ENCODE measurements at regions not wholly inside any gene's neighbourhood (a gene's known extent, or its start where the extent isn't known, plus 50 kb on each side); places are given as distances from the start of the nearest gene placed in this dataset.

DNA sequence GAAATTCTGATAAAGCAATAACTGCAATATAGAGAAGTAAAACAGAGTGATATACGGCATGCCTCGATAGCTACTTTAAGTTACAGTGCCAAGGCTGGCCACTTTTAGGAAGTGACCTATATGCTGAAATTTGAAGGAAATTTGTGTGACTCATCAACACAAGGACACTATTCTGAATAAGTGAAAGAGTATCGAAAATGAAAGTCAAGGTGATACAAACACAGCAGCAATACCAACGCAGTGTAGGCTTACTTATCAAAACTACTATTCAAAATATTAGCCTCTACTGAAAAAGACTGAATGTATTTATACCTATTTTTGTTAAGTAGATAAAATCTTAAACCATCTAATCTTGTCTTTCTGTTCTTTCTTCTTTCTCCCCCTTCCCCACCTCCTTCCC lies 459.9 kb upstream of the GNPDA2 start:
- dilution Hi-C loops (cut with HindIII; ENCODE audit: low sequenced_read_pairs, unreplicated experiment) (no loop called here), in situ Hi-C loops (cut with MboI; ENCODE audit: low sequenced_read_pairs) (no loop called here), intact Hi-C loops (cut with micrococcal nuclease) (no loop called here)
- CTCF ChIA-PET, result no interaction called here
- no peak for DNase-seq
- Histone ChIP-seq H3K4me1 (ENCODE audit: control insufficient read depth, insufficient read depth, low read length) (no peaks in the 10 kb centered on the region), H2AFZ (replicated peaks; ENCODE audit: low read length, poor library complexity) (no peak overlapping the region), H3K9me1 (ENCODE audit: insufficient read depth, low read length) (no peaks in the 10 kb centered on the region), H3K79me1 (ENCODE audit: low read depth in 1 of 2, low read length in 2 of 2) (no peaks in the 10 kb centered on the region), H2AK9ac (replicated peaks; ENCODE audit: low read depth, low read length, poor library complexity) (no peak overlapping the region), H2AK5ac (ENCODE audit: low read depth, low read length) (no peak overlapping the region), H3K4ac (ENCODE audit: low read depth, low read length) (no peak overlapping the region), H3K9me3 (ENCODE audit: control insufficient read depth, insufficient read depth, low read length) (no peaks in the 10 kb centered on the region), H4K91ac (ENCODE audit: insufficient read depth, low read depth, low read length) (no peak overlapping the region), H3K36me3 (ENCODE audit: control insufficient read depth, insufficient read depth, low read length) (no peaks in the 10 kb centered on the region), H3K27me3 (ENCODE audit: control insufficient read depth, insufficient read depth, low read length) (no peaks in the 10 kb centered on the region), H2BK15ac (ENCODE audit: low read depth, low read length) (no peak overlapping the region), H3K56ac (ENCODE audit: extremely low read depth, insufficient read depth, low read length) (no peak overlapping the region), H3K27ac (ENCODE audit: insufficient read depth, low read length) (no peak overlapping the region), H4K8ac (ENCODE audit: low read depth in 2 of 2, low read length in 2 of 2) (no peak overlapping the region), H4K5ac (ENCODE audit: low read depth, low read length) (no peak overlapping the region), H3K4me3 (ENCODE audit: insufficient read depth, low read depth, low read length) (no peak overlapping the region), H2BK5ac (ENCODE audit: low read depth, low read length, poor library complexity, severe bottlenecking) (no peak overlapping the region), H3K14ac (replicated peaks; ENCODE audit: low read depth, low read length) (no peak overlapping the region), H2BK20ac (ENCODE audit: low read depth, low read length) (no peak overlapping the region), H2BK120ac (ENCODE audit: low read depth, low read length) (no peak overlapping the region), H3K18ac (ENCODE audit: low read depth, low read length) (no peak overlapping the region), H3K4me2 (ENCODE audit: low read depth, low read length) (no peak overlapping the region), H3K23ac (ENCODE audit: low read depth, low read length) (no peak overlapping the region), H4K20me1 (ENCODE audit: insufficient read depth, low read length) (no peaks in the 10 kb centered on the region), H3K9ac (ENCODE audit: low read depth, low read length) (no peak overlapping the region)
- BruUV-seq (replicated peaks), result no TSS peak
- no peak for ATAC-seq (ENCODE audit: low read depth)
- POLR2A ChIA-PET (ENCODE audit: unreplicated experiment), result no interaction called here
- no CpG with 5 or more reads among the region's 4 CpGs for WGBS, 2 experiments (ENCODE audit: extremely low coverage in 2 of 2, insufficient read length in 1 of 2)
- TF ChIP-seq FOS (IDR thresholded peaks at IDR 0.05; ENCODE audit: low read depth, low read length) (no peak), POLR2A (IDR thresholded peaks at IDR 0.05; ENCODE audit: low read depth, low read length) (no peak), MAFK (IDR thresholded peaks at IDR 0.05; ENCODE audit: low read depth, low read length) (no peak), ELK1 (IDR thresholded peaks at IDR 0.05; ENCODE audit: borderline replicate concordance, low read depth, low read length) (no peak), SMC3 (IDR thresholded peaks at IDR 0.05; ENCODE audit: low read depth, low read length) (no peak), CTCF (conservative IDR thresholded peaks at IDR 0.05; ENCODE audit: low read depth, low read length) (no peak), CHD1 (IDR thresholded peaks at IDR 0.05; ENCODE audit: low read depth, low read length) (no peak)

All from IMR-90 (cell line).